GM18867 (cell line): ENCODE measurements at regions not wholly inside any gene's neighbourhood (a gene's known extent, or its start where the extent isn't known, plus 50 kb on each side); places are given as distances from the start of the nearest gene placed in this dataset.

Experiments used
- ATAC-seq: cut with Tn5 transposase; IDR thresholded peaks from one replicate; pipeline ENCODE4 v1.9.1; 2021; ENCODE audit warnings: mild to moderate bottlenecking, moderate library complexity; ENCODE audit not compliant: unreplicated experiment

- no peak for ATAC-seq
Measured at GRCh38 chr5:3811116-3811515, 215.5 kb downstream of the IRX1 start.

- no peak for ATAC-seq
Measured at GRCh38 chr5:3818624-3819023, 223.0 kb downstream of the IRX1 start.

GRCh38 chr5:3825531-3826451 lies 230.2 kb downstream of the IRX1 start:
- no peak for ATAC-seq

- no peak for ATAC-seq
Measured at GRCh38 chr5:3827624-3828023, 232.0 kb downstream of the IRX1 start.

- ATAC-seq = no peak
Measured at GRCh38 chr5:3828761-3829160, 233.1 kb downstream of the IRX1 start.

- no peak for ATAC-seq
Measured at GRCh38 chr5:3833566-3833965, 237.9 kb downstream of the IRX1 start.

- no peak for ATAC-seq
Measured at GRCh38 chr5:3835811-3836210, 240.2 kb downstream of the IRX1 start.

GRCh38 chr5:3836528-3836927 lies 240.9 kb downstream of the IRX1 start:
- no peak for ATAC-seq

GRCh38 chr5:3837506-3837905 lies 241.9 kb downstream of the IRX1 start:
- no peak for ATAC-seq

- ATAC-seq = no peak
Measured at GRCh38 chr5:3839151-3839550, 243.5 kb downstream of the IRX1 start.

GRCh38 chr5:3842591-3842990 lies 247.0 kb downstream of the IRX1 start:
- no peak for ATAC-seq

GRCh38 chr5:3843706-3844105 lies 248.1 kb downstream of the IRX1 start:
- no peak for ATAC-seq

- ATAC-seq = no peak
Measured at GRCh38 chr5:3844266-3844665, 248.6 kb downstream of the IRX1 start.

GRCh38 chr5:3845230-3845629 lies 249.6 kb downstream of the IRX1 start:
- ATAC-seq = no peak

- no peak for ATAC-seq
Measured at GRCh38 chr5:3852161-3852916, 256.7 kb downstream of the IRX1 start.

- no peak for ATAC-seq
Measured at GRCh38 chr5:3853362-3853761, 257.7 kb downstream of the IRX1 start.

- no peak for ATAC-seq
Measured at GRCh38 chr5:3854188-3854821, 258.7 kb downstream of the IRX1 start.

GRCh38 chr5:3856036-3856435 lies 260.4 kb downstream of the IRX1 start:
- ATAC-seq = no peak

GRCh38 chr5:3858524-3858923 lies 262.9 kb downstream of the IRX1 start:
- ATAC-seq = no peak

GRCh38 chr5:3862906-3863305 lies 267.3 kb downstream of the IRX1 start:
- ATAC-seq = no peak

GRCh38 chr5:3875144-3875543 lies 279.5 kb downstream of the IRX1 start:
- ATAC-seq = no peak

GRCh38 chr5:3878267-3878666 lies 282.6 kb downstream of the IRX1 start:
- no peak for ATAC-seq
